Naive thymus-derived CD8-positive, alpha-beta T cell (primary cell): ENCODE measurements at regions not wholly inside any gene's neighbourhood (a gene's known extent, or its start where the extent isn't known, plus 50 kb on each side); places are given as distances from the start of the nearest gene placed in this dataset.

Experiments used
- ATAC-seq, 2 donors: fragments of 150-1000 bp; cut with Tn5 transposase in 1 of 2; sonication (Bioruptor Pico), chemical (Tn5 transposase) in 1 of 2; 1 replicate in 1 of 2; 2 replicates in 1 of 2; pipeline ENCODE4 v1.10.0; 2021; ENCODE audit warnings: mild to moderate bottlenecking in 2 of 2, moderate library complexity in 2 of 2
- POLR2A ChIA-PET: fragments of 350-600 bp; sonication (Branson Sonifier 250); formaldehyde crosslinking; loops from one replicate; lab custom pipeline; 2021; ENCODE audit warnings: antibody characterized with exemption; lab: Charles Lee
- DNase-seq, 10 donors: peaks; one replicate each; pipeline versions ENCODE4 v3.0.0 to v3.0.0-alpha.2; 2020 to 2022
- H3K27ac Mint-ChIP-seq, 10 donors: one replicate each; pipeline ENCODE4 v1.8.0; 2020 to 2022; ENCODE audit warnings: mild to moderate bottlenecking in 10 of 10, mixed read lengths in 10 of 10, moderate library complexity in 4 of 10, inconsistent platforms in 1 of 10
- H3K27me3 Mint-ChIP-seq, 5 donors: one replicate each; pipeline ENCODE4 v1.8.0; 2021 to 2022; ENCODE audit warnings: mixed read lengths in 5 of 5
- H3K36me3 Mint-ChIP-seq, 3 donors: one replicate each; pipeline ENCODE4 v1.8.0; 2020 to 2022; ENCODE audit warnings: mixed read lengths in 3 of 3, mild to moderate bottlenecking in 2 of 3, inconsistent platforms in 1 of 3
- H3K4me1 Mint-ChIP-seq, 4 donors: one replicate each; pipeline ENCODE4 v1.8.0; 2021 to 2022; ENCODE audit warnings: mixed read lengths in 4 of 4
- H3K4me3 Mint-ChIP-seq, 10 donors: one replicate each; pipeline ENCODE4 v1.8.0; 2020 to 2022; ENCODE audit warnings: mild to moderate bottlenecking in 10 of 10, mixed read lengths in 10 of 10, moderate library complexity in 6 of 10, inconsistent platforms in 1 of 10
- H3K9me3 Mint-ChIP-seq, 9 donors: one replicate each; pipeline ENCODE4 v1.8.0; 2020 to 2022; ENCODE audit warnings: mixed read lengths in 9 of 9, mild to moderate bottlenecking in 3 of 9, inconsistent platforms in 1 of 9, moderate library complexity in 1 of 9

DNA sequence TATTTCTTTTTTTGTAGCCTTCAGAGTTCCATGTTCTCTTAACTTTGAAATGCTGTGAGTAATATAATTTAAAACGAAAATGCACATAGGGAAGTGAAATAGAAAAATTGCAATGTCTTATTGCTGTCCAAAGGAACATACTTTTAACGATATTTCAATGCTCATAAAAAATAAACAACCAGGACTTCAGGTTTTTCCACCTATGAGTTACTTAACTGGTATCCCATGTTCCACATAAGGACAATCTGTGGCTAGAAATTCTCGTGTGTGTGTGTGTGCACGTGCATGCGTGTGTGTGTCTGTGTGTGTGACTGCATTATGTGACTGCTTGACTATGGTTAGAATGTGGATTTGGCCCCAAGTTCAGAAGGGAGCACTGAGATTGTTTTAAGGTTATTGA lies 200.8 kb upstream of the ADGRL4 start:
- ATAC-seq (no peak), DNase-seq (no peak)
- POLR2A ChIA-PET, result no interaction called here
- Mint-ChIP-seq H3K27me3 (no peaks in the 10 kb centered on the region), H3K36me3 (no peaks in the 10 kb centered on the region), H3K4me3 (no peak overlapping the region), H3K9me3 (peaks cover 0 to 16% (median 0%) of the 10 kb centered on the region in 9 donors), H3K27ac (no peak overlapping the region), H3K4me1 (peaks cover 0 to 2% (median 0%) of the 10 kb centered on the region in 4 donors)

- Mint-ChIP-seq H3K4me1 (peaks cover 0 to 2% (median 0%) of the 10 kb centered on the region in 4 donors), H3K36me3 (no peaks in the 10 kb centered on the region), H3K27ac (no peak overlapping the region), H3K9me3 (peaks cover 0 to 4% (median 0%) of the 10 kb centered on the region in 9 donors), H3K4me3 (no peak overlapping the region), H3K27me3 (no peaks in the 10 kb centered on the region)
- no peak for DNase-seq
- no peak for ATAC-seq
- POLR2A ChIA-PET, result no interaction called here
These were observed 198.4 kb upstream of the ADGRL4 start for GRCh38 chr1:79204779-79205479.

DNA sequence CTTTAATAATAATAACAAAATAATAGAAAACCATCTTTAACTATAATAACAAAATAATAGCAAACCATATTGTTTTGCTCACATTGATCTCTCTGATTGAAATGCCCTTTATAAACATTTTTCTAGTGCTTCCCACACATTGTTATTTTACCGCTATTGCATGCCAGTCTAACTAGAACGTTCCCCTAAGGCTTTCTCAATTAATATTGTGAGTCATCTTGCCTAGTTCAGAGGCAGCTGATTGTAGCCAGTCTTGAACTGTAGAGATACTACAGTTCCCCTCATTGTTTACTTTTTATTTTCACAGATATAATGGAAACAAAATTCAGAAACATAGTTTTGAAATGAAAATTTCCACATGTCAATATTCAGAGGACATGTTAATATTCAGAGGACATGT lies 192.3 kb upstream of the ADGRL4 start:
- ATAC-seq (no peak), DNase-seq (no peak)
- POLR2A ChIA-PET, result no interaction called here
- Mint-ChIP-seq H3K4me1 (no peaks in the 10 kb centered on the region), H3K9me3 (peaks cover 0 to 10% (median 0%) of the 10 kb centered on the region in 9 donors), H3K4me3 (no peak overlapping the region), H3K27ac (no peak overlapping the region), H3K27me3 (no peaks in the 10 kb centered on the region), H3K36me3 (no peaks in the 10 kb centered on the region)

DNA sequence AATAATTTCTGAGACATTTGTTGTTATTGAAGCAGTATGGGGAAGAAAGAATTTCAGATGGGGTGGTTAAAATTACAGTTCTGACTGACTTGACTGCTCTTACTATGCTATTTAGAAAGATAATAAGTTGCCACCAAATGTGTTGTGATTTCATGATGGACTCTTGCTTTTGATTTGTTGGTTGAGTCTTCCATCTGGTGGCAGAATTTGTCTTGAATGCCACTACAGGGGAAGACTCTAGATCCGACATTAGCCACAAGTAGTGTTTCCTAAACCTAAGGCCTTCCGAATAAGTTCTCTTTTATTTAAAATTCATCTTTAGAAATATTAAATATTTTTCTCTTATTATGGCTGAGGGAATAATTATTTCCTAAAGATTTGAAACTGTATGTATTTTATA lies 190.9 kb upstream of the ADGRL4 start:
- H3K4me3 Mint-ChIP-seq, result no peak overlapping the region
- no peaks in the 10 kb centered on the region for H3K27me3 Mint-ChIP-seq
- H3K27ac Mint-ChIP-seq, result no peak overlapping the region
- ATAC-seq (no peak), DNase-seq (no peak)
- peaks cover 0 to 10% (median 2%) of the 10 kb centered on the region in 9 donors for H3K9me3 Mint-ChIP-seq
- no peaks in the 10 kb centered on the region for H3K36me3 Mint-ChIP-seq
- no peaks in the 10 kb centered on the region for H3K4me1 Mint-ChIP-seq
- POLR2A ChIA-PET, result no interaction called here

- DNase-seq (no peak), ATAC-seq (no peak)
- peaks cover 0 to 10% (median 2%) of the 10 kb centered on the region in 9 donors for H3K9me3 Mint-ChIP-seq
- H3K4me1 Mint-ChIP-seq, result no peaks in the 10 kb centered on the region
- POLR2A ChIA-PET, result no interaction called here
- H3K27ac Mint-ChIP-seq, result no peak overlapping the region
- no peaks in the 10 kb centered on the region for H3K27me3 Mint-ChIP-seq
- no peaks in the 10 kb centered on the region for H3K36me3 Mint-ChIP-seq
- no peak overlapping the region for H3K4me3 Mint-ChIP-seq
These were observed 189.7 kb upstream of the ADGRL4 start for GRCh38 chr1:79196211-79196610.

- POLR2A ChIA-PET, result no interaction called here
- H3K9me3 Mint-ChIP-seq, result peaks cover 0 to 9% (median 2%) of the 10 kb centered on the region in 9 donors
- no peaks in the 10 kb centered on the region for H3K36me3 Mint-ChIP-seq
- H3K4me3 Mint-ChIP-seq, result no peak overlapping the region
- no peak overlapping the region for H3K27ac Mint-ChIP-seq
- ATAC-seq (no peak), DNase-seq (no peak)
- no peaks in the 10 kb centered on the region for H3K27me3 Mint-ChIP-seq
- no peaks in the 10 kb centered on the region for H3K4me1 Mint-ChIP-seq
These were observed 186.9 kb upstream of the ADGRL4 start for GRCh38 chr1:79193211-79194079.

DNA sequence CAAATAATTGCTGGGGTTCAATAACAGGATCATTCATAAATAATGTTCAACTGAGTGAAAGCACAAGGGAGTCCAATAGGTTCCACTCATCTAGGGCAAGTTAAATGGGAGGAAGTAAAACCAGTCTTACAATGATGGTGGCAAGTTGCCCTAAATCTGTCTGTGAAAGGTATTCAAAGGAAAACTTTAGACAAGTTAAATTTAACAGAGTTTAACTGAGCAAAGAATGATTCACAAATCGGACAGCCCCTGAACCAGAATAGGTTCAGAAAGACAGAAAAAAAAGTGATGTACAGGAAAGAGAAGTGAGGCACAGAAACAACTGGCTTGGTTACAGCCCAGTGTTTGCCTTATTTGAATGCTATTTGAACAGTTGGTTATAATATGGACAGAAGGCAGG lies 183.5 kb upstream of the ADGRL4 start:
- Mint-ChIP-seq H3K27ac (no peak overlapping the region), H3K36me3 (no peaks in the 10 kb centered on the region), H3K9me3 (peaks cover 0 to 6% (median 1%) of the 10 kb centered on the region in 9 donors), H3K27me3 (no peaks in the 10 kb centered on the region), H3K4me1 (no peaks in the 10 kb centered on the region), H3K4me3 (no peak overlapping the region)
- no peak for DNase-seq
- ATAC-seq, result no peak
- POLR2A ChIA-PET, result no interaction called here

DNA sequence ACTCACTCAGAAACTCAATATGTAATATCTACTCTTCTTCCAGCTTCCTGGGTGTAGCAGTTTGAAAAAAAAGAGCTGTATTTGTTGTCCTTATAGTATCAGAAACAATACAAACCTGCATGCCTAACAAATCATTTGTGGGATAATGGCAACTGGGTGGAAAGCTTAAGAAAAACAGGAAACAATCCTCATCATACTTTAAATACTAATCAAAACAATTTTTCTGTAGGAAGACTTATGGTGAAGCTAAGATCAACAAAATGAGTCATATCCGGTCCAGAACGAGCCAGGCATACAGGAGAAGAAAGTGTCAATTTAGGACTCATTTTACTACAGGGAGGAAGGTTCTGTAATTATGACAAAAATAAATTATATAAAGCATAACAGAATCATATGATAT lies 181.8 kb upstream of the ADGRL4 start:
- Mint-ChIP-seq H3K27ac (no peak overlapping the region), H3K4me1 (no peaks in the 10 kb centered on the region), H3K4me3 (no peak overlapping the region), H3K9me3 (peaks cover 0 to 6% (median 0%) of the 10 kb centered on the region in 9 donors), H3K36me3 (no peaks in the 10 kb centered on the region), H3K27me3 (no peaks in the 10 kb centered on the region)
- ATAC-seq (no peak), DNase-seq (no peak)
- POLR2A ChIA-PET, result no interaction called here

DNA sequence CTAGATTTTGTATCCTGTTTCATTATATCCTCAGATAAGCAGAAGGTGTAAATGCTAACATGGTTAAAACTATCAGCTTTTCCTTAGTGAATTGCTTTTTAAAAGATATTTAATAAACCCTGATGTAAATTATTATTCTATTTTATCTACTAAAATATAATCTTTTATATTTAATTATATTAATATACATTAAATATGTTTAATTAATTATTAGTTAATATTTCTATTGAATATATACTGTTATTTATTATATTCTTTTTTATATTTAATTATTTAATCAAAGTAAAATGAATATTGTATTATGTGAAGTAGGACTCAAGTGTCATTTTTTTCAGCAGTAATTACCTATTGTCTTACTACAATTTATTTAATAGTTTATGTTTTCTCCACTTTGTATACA lies 179.7 kb upstream of the ADGRL4 start:
- Mint-ChIP-seq H3K4me3 (no peak overlapping the region), H3K4me1 (no peaks in the 10 kb centered on the region), H3K36me3 (no peaks in the 10 kb centered on the region), H3K9me3 (peaks cover 0 to 4% (median 0%) of the 10 kb centered on the region in 9 donors), H3K27ac (no peak overlapping the region), H3K27me3 (no peaks in the 10 kb centered on the region)
- ATAC-seq (no peak), DNase-seq (no peak)
- POLR2A ChIA-PET, result no interaction called here

DNA sequence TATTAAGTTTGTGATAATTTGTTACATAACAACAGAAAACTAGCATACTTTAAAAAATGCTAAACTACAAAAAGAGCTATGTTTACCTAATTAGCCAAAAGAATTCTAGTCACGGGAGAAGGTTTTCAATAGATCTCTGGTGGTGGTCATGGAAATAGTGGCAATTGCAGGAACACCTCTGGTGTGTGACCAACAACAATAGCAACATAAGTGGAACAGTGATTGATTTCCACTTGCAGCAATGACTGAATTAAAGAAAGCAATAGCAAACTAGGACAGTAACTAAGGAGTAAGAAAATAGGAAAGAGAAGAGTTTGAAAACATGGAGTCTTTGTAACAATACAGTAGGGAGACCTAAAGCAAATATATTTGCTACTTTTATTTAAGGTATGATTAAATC lies 171.3 kb upstream of the ADGRL4 start:
- Mint-ChIP-seq H3K9me3 (peaks cover 0 to 24% (median 8%) of the 10 kb centered on the region in 9 donors), H3K36me3 (no peaks in the 10 kb centered on the region), H3K4me3 (no peak overlapping the region), H3K27ac (no peak overlapping the region), H3K4me1 (no peaks in the 10 kb centered on the region), H3K27me3 (no peaks in the 10 kb centered on the region)
- ATAC-seq (no peak), DNase-seq (no peak)
- POLR2A ChIA-PET, result no interaction called here

GRCh38 chr1:79161077-79161476 lies 154.5 kb upstream of the ADGRL4 start:
- H3K27me3 Mint-ChIP-seq, result peaks cover 0 to 6% (median 0%) of the 10 kb centered on the region in 5 donors
- H3K4me1 Mint-ChIP-seq, result peaks cover 0 to 2% (median 0%) of the 10 kb centered on the region in 4 donors
- H3K9me3 Mint-ChIP-seq, result peaks cover 2 to 19% (median 9%) of the 10 kb centered on the region in 9 donors
- DNase-seq, result no peak
- no peak overlapping the region for H3K27ac Mint-ChIP-seq
- H3K4me3 Mint-ChIP-seq, result no peak overlapping the region
- no peak for ATAC-seq
- POLR2A ChIA-PET, result no interaction called here
- no peaks in the 10 kb centered on the region for H3K36me3 Mint-ChIP-seq

GRCh38 chr1:79155991-79156390 lies 149.5 kb upstream of the ADGRL4 start:
- Mint-ChIP-seq H3K4me1 (no peaks in the 10 kb centered on the region), H3K36me3 (no peaks in the 10 kb centered on the region), H3K27ac (no peak overlapping the region), H3K4me3 (no peak overlapping the region), H3K27me3 (no peaks in the 10 kb centered on the region), H3K9me3 (peaks cover 0 to 10% (median 0%) of the 10 kb centered on the region in 9 donors)
- POLR2A ChIA-PET, result no interaction called here
- ATAC-seq (no peak), DNase-seq (no peak)

DNA sequence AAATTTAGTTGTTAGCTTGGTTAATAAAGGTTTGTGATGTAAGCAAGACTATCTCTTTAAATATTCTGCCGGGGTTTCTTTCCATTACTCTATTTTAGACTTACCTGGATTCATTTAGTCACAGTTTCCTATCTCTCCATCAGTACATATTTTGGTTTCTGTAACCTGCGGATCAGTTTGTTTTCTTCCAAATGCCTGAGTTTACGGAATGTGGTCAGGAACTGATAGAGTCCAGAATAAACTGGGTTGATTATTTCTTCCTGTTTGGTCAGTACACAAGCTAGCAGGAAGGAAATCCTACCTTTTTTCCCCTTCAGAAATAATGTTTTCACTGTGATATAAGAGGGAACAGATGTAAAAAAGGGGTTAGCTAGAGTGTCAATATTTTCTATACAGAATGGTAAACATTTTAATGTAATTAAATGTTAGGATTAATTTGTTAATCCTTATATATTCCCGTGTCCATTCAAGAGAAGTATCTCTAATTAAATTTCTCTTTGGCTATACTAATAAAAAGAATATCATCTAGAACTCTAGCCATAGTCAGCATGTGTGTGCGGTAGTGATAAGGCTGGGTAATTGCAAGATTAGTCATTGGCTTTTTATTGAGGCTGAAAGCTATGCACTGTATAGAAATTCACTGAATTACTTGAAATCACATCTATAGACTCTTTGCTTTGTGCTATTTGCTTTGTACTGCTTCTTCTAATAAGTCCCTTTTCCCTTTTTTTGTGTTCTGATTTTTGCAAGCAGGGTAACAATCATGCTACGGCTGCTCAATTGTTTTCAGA lies 144.7 kb upstream of the ADGRL4 start:
- POLR2A ChIA-PET, result no interaction called here
- no peaks in the 10 kb centered on the region for H3K27me3 Mint-ChIP-seq
- H3K4me1 Mint-ChIP-seq, result no peaks in the 10 kb centered on the region
- ATAC-seq (no peak), DNase-seq (no peak)
- peaks cover 0 to 9% (median 2%) of the 10 kb centered on the region in 9 donors for H3K9me3 Mint-ChIP-seq
- no peak overlapping the region for H3K4me3 Mint-ChIP-seq
- H3K36me3 Mint-ChIP-seq, result no peaks in the 10 kb centered on the region
- H3K27ac Mint-ChIP-seq, result no peak overlapping the region
